ENCODE measurements at regions not wholly inside any gene's neighbourhood (a gene's known extent, or its start where the extent isn't known, plus 50 kb on each side); places are given as distances from the start of the nearest gene placed in this dataset.

DNA sequence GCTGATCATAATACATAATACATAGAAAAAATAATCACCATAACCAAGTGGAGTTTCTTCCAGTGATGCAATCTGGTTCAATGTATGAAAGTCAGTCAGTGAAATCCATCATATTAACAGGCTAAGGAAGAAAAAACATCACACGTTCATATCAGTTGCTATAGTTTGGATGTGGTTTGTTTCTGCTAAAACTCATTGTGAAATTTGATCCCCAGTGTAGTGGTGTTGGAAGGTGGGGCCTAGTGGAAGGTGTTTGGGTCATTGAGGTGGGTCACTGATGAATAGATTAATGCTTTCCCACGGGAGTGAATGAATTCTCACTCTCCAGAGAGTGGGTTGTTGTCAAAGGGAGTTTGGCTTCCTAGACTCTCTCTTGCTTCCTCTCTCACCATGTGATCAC is 84.6 kb upstream of the PTGDR start (continued):
- TF ChIP-seq, protein P1, sequence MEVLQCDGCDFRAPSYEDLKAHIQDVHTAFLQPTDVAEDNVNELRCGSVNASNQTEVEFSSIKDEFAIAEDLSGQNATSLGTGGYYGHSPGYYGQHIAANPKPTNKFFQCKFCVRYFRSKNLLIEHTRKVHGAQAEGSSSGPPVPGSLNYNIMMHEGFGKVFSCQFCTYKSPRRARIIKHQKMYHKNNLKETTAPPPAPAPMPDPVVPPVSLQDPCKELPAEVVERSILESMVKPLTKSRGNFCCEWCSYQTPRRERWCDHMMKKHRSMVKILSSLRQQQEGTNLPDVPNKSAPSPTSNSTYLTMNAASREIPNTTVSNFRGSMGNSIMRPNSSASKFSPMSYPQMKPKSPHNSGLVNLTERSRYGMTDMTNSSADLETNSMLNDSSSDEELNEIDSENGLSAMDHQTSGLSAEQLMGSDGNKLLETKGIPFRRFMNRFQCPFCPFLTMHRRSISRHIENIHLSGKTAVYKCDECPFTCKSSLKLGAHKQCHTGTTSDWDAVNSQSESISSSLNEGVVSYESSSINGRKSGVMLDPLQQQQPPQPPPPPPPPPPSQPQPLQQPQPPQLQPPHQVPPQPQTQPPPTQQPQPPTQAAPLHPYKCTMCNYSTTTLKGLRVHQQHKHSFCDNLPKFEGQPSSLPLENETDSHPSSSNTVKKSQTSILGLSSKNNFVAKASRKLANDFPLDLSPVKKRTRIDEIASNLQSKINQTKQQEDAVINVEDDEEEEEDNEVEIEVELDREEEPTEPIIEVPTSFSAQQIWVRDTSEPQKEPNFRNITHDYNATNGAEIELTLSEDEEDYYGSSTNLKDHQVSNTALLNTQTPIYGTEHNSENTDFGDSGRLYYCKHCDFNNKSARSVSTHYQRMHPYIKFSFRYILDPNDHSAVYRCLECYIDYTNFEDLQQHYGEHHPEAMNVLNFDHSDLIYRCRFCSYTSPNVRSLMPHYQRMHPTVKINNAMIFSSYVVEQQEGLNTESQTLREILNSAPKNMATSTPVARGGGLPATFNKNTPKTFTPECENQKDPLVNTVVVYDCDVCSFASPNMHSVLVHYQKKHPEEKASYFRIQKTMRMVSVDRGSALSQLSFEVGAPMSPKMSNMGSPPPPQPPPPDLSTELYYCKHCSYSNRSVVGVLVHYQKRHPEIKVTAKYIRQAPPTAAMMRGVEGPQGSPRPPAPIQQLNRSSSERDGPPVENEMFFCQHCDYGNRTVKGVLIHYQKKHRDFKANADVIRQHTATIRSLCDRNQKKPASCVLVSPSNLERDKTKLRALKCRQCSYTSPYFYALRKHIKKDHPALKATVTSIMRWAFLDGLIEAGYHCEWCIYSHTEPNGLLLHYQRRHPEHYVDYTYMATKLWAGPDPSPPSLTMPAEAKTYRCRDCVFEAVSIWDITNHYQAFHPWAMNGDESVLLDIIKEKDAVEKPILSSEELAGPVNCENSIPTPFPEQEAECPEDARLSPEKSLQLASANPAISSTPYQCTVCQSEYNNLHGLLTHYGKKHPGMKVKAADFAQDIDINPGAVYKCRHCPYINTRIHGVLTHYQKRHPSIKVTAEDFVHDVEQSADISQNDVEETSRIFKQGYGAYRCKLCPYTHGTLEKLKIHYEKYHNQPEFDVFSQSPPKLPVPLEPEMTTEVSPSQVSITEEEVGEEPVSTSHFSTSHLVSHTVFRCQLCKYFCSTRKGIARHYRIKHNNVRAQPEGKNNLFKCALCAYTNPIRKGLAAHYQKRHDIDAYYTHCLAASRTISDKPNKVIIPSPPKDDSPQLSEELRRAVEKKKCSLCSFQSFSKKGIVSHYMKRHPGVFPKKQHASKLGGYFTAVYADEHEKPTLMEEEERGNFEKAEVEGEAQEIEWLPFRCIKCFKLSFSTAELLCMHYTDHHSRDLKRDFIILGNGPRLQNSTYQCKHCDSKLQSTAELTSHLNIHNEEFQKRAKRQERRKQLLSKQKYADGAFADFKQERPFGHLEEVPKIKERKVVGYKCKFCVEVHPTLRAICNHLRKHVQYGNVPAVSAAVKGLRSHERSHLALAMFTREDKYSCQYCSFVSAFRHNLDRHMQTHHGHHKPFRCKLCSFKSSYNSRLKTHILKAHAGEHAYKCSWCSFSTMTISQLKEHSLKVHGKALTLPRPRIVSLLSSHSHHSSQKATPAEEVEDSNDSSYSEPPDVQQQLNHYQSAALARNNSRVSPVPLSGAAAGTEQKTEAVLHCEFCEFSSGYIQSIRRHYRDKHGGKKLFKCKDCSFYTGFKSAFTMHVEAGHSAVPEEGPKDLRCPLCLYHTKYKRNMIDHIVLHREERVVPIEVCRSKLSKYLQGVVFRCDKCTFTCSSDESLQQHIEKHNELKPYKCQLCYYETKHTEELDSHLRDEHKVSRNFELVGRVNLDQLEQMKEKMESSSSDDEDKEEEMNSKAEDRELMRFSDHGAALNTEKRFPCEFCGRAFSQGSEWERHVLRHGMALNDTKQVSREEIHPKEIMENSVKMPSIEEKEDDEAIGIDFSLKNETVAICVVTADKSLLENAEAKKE (CRISPR knock-in tag; IDR thresholded peaks at IDR 0.05), result no peak
- TF ChIP-seq, protein P2, sequence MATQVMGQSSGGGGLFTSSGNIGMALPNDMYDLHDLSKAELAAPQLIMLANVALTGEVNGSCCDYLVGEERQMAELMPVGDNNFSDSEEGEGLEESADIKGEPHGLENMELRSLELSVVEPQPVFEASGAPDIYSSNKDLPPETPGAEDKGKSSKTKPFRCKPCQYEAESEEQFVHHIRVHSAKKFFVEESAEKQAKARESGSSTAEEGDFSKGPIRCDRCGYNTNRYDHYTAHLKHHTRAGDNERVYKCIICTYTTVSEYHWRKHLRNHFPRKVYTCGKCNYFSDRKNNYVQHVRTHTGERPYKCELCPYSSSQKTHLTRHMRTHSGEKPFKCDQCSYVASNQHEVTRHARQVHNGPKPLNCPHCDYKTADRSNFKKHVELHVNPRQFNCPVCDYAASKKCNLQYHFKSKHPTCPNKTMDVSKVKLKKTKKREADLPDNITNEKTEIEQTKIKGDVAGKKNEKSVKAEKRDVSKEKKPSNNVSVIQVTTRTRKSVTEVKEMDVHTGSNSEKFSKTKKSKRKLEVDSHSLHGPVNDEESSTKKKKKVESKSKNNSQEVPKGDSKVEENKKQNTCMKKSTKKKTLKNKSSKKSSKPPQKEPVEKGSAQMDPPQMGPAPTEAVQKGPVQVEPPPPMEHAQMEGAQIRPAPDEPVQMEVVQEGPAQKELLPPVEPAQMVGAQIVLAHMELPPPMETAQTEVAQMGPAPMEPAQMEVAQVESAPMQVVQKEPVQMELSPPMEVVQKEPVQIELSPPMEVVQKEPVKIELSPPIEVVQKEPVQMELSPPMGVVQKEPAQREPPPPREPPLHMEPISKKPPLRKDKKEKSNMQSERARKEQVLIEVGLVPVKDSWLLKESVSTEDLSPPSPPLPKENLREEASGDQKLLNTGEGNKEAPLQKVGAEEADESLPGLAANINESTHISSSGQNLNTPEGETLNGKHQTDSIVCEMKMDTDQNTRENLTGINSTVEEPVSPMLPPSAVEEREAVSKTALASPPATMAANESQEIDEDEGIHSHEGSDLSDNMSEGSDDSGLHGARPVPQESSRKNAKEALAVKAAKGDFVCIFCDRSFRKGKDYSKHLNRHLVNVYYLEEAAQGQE (IDR thresholded peaks at IDR 0.05; ENCODE audit: unreplicated experiment), result no peak
- TF ChIP-seq CREB1 (CRISPR knock-in tag; IDR thresholded peaks at IDR 0.05; ENCODE audit: low read depth), result no peak
- TF ChIP-seq EZH2 (IDR thresholded peaks at IDR 0.05; ENCODE audit: low read depth, unreplicated experiment), result no peak
- TF ChIP-seq JUNB (IDR thresholded peaks at IDR 0.05; ENCODE audit: unreplicated experiment), result no peak
- TF ChIP-seq NANOG (IDR thresholded peaks at IDR 0.05; ENCODE audit: borderline replicate concordance), result no peak
- TF ChIP-seq EZH2phosphoT487 (IDR thresholded peaks at IDR 0.05; ENCODE audit: unreplicated experiment), result no peak
- no peak for TF ChIP-seq POLR2AphosphoS5 (IDR thresholded peaks at IDR 0.05; ENCODE audit: low read depth)

All from GM23338 (cell line).